Stimulated activated CD8-positive, alpha-beta memory T cell treated with anti-CD3 and anti-CD28 coated beads, Interleukin-12 subunit alpha, Interleukin-12 subunit beta, amount 100 ng/mL, for 4 hours (primary cell): ENCODE measurements at regions not wholly inside any gene's neighbourhood (a gene's known extent, or its start where the extent isn't known, plus 50 kb on each side); places are given as distances from the start of the nearest gene placed in this dataset.

Experiments used
- DNase-seq: peaks from one replicate; pipeline ENCODE4 v3.0.0-alpha.2; 2020; ENCODE audit warnings: low read depth

- no peak for DNase-seq
Observed at GRCh38 chr15:66931768-66932633, 133.4 kb upstream of the SMAD3 start.

- no peak for DNase-seq
Observed at GRCh38 chr15:66932634-66933024, 132.8 kb upstream of the SMAD3 start.

- DNase-seq, result no peak
Observed at GRCh38 chr15:66933932-66934867, 131.2 kb upstream of the SMAD3 start.

GRCh38 chr15:66934868-66935520 lies 130.4 kb upstream of the SMAD3 start:
- no peak for DNase-seq

- no peak for DNase-seq
Observed at GRCh38 chr15:66935688-66936087, 129.7 kb upstream of the SMAD3 start.

- no peak for DNase-seq
Observed at GRCh38 chr15:66936109-66936860, 129.1 kb upstream of the SMAD3 start.

- no peak for DNase-seq
Observed at GRCh38 chr15:66936861-66937582, 128.4 kb upstream of the SMAD3 start.

GRCh38 chr15:66937588-66937987 lies 127.8 kb upstream of the SMAD3 start:
- DNase-seq, result no peak

GRCh38 chr15:66938114-66938830 lies 127.1 kb upstream of the SMAD3 start:
- DNase-seq, result no peak

GRCh38 chr15:66939016-66939415 lies 126.4 kb upstream of the SMAD3 start:
- DNase-seq, result no peak

GRCh38 chr15:66939451-66940023 lies 125.9 kb upstream of the SMAD3 start:
- DNase-seq, result no peak

- no peak for DNase-seq
Observed at GRCh38 chr15:66940368-66940767, 125.0 kb upstream of the SMAD3 start.

GRCh38 chr15:66941108-66941711 lies 124.2 kb upstream of the SMAD3 start:
- DNase-seq, result no peak

- no peak for DNase-seq
Observed at GRCh38 chr15:66941791-66942190, 123.6 kb upstream of the SMAD3 start.

- no peak for DNase-seq
Observed at GRCh38 chr15:66942649-66943390, 122.6 kb upstream of the SMAD3 start.

- DNase-seq, result no peak
Observed at GRCh38 chr15:66943456-66944095, 121.8 kb upstream of the SMAD3 start.

GRCh38 chr15:66944121-66944520 lies 121.3 kb upstream of the SMAD3 start:
- no peak for DNase-seq

- no peak for DNase-seq
Observed at GRCh38 chr15:66945286-66945685, 120.1 kb upstream of the SMAD3 start.
